ENCODE measurements at regions not wholly inside any gene's neighbourhood (a gene's known extent, or its start where the extent isn't known, plus 50 kb on each side); places are given as distances from the start of the nearest gene placed in this dataset.

DNA sequence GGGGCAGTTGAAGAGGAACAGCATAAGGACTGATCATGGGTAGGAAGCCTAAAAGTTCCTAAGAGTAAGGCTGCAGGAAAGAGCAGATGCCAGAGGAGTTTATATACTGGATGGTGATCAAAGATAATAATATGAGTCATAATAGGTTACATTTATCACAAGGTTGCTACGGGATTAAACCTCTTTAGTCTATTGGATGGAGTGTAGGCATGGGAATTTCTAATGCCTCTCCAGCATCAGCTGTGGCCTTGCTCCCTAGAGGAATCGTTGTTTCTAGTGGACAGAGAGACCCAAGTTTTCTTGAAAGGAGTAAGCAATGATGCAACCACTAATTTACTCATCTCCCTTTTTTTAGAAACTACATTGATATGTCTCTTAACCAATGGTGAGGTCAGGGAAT lies 213.4 kb downstream of the GPR37 start:
- TF ChIP-seq FOXM1 (IDR thresholded peaks at IDR 0.05; ENCODE audit: low read depth) (no peak), RXRA (IDR thresholded peaks at IDR 0.05; ENCODE audit: borderline replicate concordance, low read depth) (no peak), RAD21 (IDR thresholded peaks at IDR 0.05; ENCODE audit: low read length) (no peak), IRF3 (IDR thresholded peaks at IDR 0.05; ENCODE audit: low read depth, low read length) (no peak), MAX (IDR thresholded peaks at IDR 0.05; ENCODE audit: low read depth) (no peak), EZH2phosphoT487 (IDR thresholded peaks at IDR 0.05; ENCODE audit: borderline replicate concordance, low read depth) (no peak), TCF12 (IDR thresholded peaks at IDR 0.05) (no peak), POLR2AphosphoS5 (IDR thresholded peaks at IDR 0.05; ENCODE audit: low read depth, low read length) (no peak), RCOR1 (IDR thresholded peaks at IDR 0.05; ENCODE audit: low read length) (no peak), GATA2 (CRISPR knock-in tag; IDR thresholded peaks at IDR 0.05) (no peak), FOXJ3 (CRISPR knock-in tag; IDR thresholded peaks at IDR 0.05) (no peak), TEAD4 (IDR thresholded peaks at IDR 0.05; ENCODE audit: borderline replicate concordance, insufficient read depth) (no peak), EP300 (IDR thresholded peaks at IDR 0.05; ENCODE audit: borderline replicate concordance in 1 of 2, low read depth in 1 of 2, low read length in 1 of 2) (no peak), CHD2 (IDR thresholded peaks at IDR 0.05; ENCODE audit: low read length, partially characterized antibody) (no peak), JUND (IDR thresholded peaks at IDR 0.05) (no peak), TAF1 (IDR thresholded peaks at IDR 0.05; ENCODE audit: borderline replicate concordance, low read depth, low read length) (no peak)
- TF ChIP-seq, protein P1, sequence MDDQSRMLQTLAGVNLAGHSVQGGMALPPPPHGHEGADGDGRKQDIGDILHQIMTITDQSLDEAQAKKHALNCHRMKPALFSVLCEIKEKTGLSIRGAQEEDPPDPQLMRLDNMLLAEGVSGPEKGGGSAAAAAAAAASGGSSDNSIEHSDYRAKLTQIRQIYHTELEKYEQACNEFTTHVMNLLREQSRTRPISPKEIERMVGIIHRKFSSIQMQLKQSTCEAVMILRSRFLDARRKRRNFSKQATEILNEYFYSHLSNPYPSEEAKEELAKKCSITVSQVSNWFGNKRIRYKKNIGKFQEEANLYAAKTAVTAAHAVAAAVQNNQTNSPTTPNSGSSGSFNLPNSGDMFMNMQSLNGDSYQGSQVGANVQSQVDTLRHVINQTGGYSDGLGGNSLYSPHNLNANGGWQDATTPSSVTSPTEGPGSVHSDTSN (IDR thresholded peaks at IDR 0.05), result no peak
- TF ChIP-seq, protein P2, sequence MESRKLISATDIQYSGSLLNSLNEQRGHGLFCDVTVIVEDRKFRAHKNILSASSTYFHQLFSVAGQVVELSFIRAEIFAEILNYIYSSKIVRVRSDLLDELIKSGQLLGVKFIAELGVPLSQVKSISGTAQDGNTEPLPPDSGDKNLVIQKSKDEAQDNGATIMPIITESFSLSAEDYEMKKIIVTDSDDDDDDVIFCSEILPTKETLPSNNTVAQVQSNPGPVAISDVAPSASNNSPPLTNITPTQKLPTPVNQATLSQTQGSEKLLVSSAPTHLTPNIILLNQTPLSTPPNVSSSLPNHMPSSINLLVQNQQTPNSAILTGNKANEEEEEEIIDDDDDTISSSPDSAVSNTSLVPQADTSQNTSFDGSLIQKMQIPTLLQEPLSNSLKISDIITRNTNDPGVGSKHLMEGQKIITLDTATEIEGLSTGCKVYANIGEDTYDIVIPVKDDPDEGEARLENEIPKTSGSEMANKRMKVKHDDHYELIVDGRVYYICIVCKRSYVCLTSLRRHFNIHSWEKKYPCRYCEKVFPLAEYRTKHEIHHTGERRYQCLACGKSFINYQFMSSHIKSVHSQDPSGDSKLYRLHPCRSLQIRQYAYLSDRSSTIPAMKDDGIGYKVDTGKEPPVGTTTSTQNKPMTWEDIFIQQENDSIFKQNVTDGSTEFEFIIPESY (IDR thresholded peaks at IDR 0.05; ENCODE audit: borderline replicate concordance, low read depth), result no peak
- TF ChIP-seq, protein P3, sequence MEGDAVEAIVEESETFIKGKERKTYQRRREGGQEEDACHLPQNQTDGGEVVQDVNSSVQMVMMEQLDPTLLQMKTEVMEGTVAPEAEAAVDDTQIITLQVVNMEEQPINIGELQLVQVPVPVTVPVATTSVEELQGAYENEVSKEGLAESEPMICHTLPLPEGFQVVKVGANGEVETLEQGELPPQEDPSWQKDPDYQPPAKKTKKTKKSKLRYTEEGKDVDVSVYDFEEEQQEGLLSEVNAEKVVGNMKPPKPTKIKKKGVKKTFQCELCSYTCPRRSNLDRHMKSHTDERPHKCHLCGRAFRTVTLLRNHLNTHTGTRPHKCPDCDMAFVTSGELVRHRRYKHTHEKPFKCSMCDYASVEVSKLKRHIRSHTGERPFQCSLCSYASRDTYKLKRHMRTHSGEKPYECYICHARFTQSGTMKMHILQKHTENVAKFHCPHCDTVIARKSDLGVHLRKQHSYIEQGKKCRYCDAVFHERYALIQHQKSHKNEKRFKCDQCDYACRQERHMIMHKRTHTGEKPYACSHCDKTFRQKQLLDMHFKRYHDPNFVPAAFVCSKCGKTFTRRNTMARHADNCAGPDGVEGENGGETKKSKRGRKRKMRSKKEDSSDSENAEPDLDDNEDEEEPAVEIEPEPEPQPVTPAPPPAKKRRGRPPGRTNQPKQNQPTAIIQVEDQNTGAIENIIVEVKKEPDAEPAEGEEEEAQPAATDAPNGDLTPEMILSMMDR (IDR thresholded peaks at IDR 0.05), result no peak
- DNase-seq, result no peak
- CTCF ChIA-PET, result no interaction called here
- peaks cover 0 to 2% of the 10 kb centered on the region in 2 experiments; a peak in 2 of 4 replicates for H3K4me1 ChIP-seq (ENCODE audit: control insufficient read depth in 1 of 2, insufficient read depth in 2 of 2, low read depth in 1 of 2, low read length in 1 of 2)
- H3K4me2 ChIP-seq, result no peak overlapping the region
- H3K36me3 ChIP-seq (replicated peaks in 1 of 2; ENCODE audit: control insufficient read depth in 1 of 2, insufficient read depth in 2 of 2, low read length in 1 of 2), result no peaks in the 10 kb centered on the region
- no peak overlapping the region for H3K9ac ChIP-seq
- H3K27me3 ChIP-seq (ENCODE audit: insufficient read depth), result no peaks in the 10 kb centered on the region
- no peaks in the 10 kb centered on the region; the same call in 1 of the 2 replicates for H3K9me2 ChIP-seq
- H2AFZ ChIP-seq (ENCODE audit: low read depth), result no peak overlapping the region
- no peaks in the 10 kb centered on the region for H3K79me2 ChIP-seq (ENCODE audit: insufficient read depth)
- H3K27ac ChIP-seq (ENCODE audit: low read depth in 2 of 2, low read length in 1 of 2), result no peak overlapping the region
- no peaks in the 10 kb centered on the region for H4K20me1 ChIP-seq (ENCODE audit: insufficient read depth)
- 24% methylated on average over 2 of the region's 2 CpGs for WGBS (ENCODE audit: low lambda C conversion rate)
- no peak overlapping the region for H3K4me3 ChIP-seq (ENCODE audit: low read depth in 2 of 2, low read length in 1 of 2)
- H3F3A ChIP-seq (replicated peaks; ENCODE audit: insufficient read depth), result no peaks in the 10 kb centered on the region
- POLR2A ChIA-PET, result no interaction called here
- no peaks in the 10 kb centered on the region for H3K9me3 ChIP-seq

All from SK-N-SH (cell line).